Body of pancreas (tissue), 4 donors: ENCODE measurements at regions not wholly inside any gene's neighbourhood (a gene's known extent, or its start where the extent isn't known, plus 50 kb on each side); places are given as distances from the start of the nearest gene placed in this dataset.

Experiments used
- POLR2A ChIP-seq, 3 donors: fragments of 450-650 bp; IDR thresholded peaks; one replicate each; pipeline ENCODE4 v1.6.1; 2016; ENCODE audit warnings: antibody characterized with exemption in 3 of 3, mild to moderate bottlenecking in 2 of 3
- TF ChIP-seq, protein P1 (sequence below), 7 experiments: fragments of 450-650 bp in 4 of 7; fragments of 200-600 bp in 3 of 7; sonication (generic) in 3 of 7; IDR thresholded peaks; one replicate each; pipeline ENCODE4 v1.5.1; 2016 to 2019; ENCODE audit warnings: antibody characterized with exemption in 7 of 7

DNA sequence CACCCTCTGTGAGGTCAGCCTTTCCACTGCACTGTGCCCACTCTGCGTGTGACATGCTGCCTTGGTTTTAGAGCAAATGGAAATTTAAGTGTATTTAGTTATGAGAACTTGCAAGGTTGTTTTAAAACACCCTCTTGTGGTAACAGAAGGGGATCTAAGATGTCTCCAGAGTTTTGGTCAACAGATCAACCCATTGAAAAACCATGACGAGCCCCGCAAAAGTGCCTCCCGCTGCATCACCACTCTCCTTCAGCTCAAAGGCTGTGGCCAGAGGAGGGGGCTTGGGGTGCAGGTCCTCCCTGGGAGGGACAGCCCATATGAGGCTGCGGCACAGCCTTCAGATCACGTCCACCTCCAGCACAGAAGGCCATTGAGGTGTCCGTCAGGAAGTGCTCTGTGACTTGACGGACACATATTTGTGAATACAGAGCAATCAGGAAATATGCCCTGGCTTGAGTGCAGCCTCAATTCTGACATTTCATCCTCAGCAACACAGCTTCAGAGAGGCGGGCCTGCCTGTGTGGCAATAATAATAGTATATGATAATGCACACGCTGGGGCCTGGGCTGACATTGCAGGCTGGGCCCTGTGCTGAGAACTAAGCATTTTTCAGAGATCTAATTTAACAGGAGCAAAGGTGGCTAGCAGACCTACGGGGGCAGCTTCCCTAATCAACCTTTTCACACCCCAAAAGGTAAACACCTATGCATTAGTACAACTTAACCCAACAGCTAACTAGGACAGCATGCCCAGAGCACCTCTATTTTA is 213.9 kb downstream of the ANAPC1 start:
- TF ChIP-seq, protein P1, sequence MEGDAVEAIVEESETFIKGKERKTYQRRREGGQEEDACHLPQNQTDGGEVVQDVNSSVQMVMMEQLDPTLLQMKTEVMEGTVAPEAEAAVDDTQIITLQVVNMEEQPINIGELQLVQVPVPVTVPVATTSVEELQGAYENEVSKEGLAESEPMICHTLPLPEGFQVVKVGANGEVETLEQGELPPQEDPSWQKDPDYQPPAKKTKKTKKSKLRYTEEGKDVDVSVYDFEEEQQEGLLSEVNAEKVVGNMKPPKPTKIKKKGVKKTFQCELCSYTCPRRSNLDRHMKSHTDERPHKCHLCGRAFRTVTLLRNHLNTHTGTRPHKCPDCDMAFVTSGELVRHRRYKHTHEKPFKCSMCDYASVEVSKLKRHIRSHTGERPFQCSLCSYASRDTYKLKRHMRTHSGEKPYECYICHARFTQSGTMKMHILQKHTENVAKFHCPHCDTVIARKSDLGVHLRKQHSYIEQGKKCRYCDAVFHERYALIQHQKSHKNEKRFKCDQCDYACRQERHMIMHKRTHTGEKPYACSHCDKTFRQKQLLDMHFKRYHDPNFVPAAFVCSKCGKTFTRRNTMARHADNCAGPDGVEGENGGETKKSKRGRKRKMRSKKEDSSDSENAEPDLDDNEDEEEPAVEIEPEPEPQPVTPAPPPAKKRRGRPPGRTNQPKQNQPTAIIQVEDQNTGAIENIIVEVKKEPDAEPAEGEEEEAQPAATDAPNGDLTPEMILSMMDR (IDR thresholded peaks at IDR 0.05) = no peak
- no peak for TF ChIP-seq POLR2A (IDR thresholded peaks at IDR 0.05)
